ENCODE measurements at regions not wholly inside any gene's neighbourhood (a gene's known extent, or its start where the extent isn't known, plus 50 kb on each side); places are given as distances from the start of the nearest gene placed in this dataset.
"Not testable (repeated sequence)": the region's sequence is repeated elsewhere in the genome, so short reads cannot be mapped to it uniquely, and the experiment has no call there.

- H4K20me1 ChIP-seq (ENCODE audit: control insufficient read depth, insufficient read depth, low read length, poor library complexity, severe bottlenecking) = no peaks in the 10 kb centered on the region
- ChIA-PET POLR2A (no interaction called here), CTCF (no interaction called here)
- Mint-ChIP-seq H3K27me3 (no peaks in the 10 kb centered on the region), H3K4me1 (no peaks in the 10 kb centered on the region), H3K27ac (no peak overlapping the region), H3K9me3 (ENCODE audit: insufficient read depth) (no peaks in the 10 kb centered on the region), H3K4me3 (no peak overlapping the region)
- DNase-seq (no peak), ATAC-seq (ENCODE audit: low read depth) (no peak)
- TF ChIP-seq, protein P1, sequence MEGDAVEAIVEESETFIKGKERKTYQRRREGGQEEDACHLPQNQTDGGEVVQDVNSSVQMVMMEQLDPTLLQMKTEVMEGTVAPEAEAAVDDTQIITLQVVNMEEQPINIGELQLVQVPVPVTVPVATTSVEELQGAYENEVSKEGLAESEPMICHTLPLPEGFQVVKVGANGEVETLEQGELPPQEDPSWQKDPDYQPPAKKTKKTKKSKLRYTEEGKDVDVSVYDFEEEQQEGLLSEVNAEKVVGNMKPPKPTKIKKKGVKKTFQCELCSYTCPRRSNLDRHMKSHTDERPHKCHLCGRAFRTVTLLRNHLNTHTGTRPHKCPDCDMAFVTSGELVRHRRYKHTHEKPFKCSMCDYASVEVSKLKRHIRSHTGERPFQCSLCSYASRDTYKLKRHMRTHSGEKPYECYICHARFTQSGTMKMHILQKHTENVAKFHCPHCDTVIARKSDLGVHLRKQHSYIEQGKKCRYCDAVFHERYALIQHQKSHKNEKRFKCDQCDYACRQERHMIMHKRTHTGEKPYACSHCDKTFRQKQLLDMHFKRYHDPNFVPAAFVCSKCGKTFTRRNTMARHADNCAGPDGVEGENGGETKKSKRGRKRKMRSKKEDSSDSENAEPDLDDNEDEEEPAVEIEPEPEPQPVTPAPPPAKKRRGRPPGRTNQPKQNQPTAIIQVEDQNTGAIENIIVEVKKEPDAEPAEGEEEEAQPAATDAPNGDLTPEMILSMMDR (IDR thresholded peaks at IDR 0.05) = no peak
- TF ChIP-seq EZH2 (IDR thresholded peaks at IDR 0.05; ENCODE audit: borderline replicate concordance, insufficient read depth, low read depth, low read length, poor library complexity, severe bottlenecking) = no peak
- no peak overlapping the region for H3K4me3 ChIP-seq (ENCODE audit: control extremely low read depth in 1 of 5, extremely low read depth in 1 of 5, insufficient read depth in 1 of 5, low read depth in 2 of 5, low read length in 4 of 5)
- H3K9ac ChIP-seq (ENCODE audit: low read length) = no peak overlapping the region
- no CpG with 5 or more reads among the region's 1 CpG for WGBS (ENCODE audit: insufficient coverage)
- intact Hi-C loops (cut with micrococcal nuclease) = no loop called here
- no peaks in the 10 kb centered on the region for H3K36me3 ChIP-seq (replicated peaks in 1 of 2; ENCODE audit: control extremely low read depth in 1 of 2, control insufficient read depth in 1 of 2, extremely low read depth in 1 of 2, insufficient read depth in 2 of 2, low read length in 1 of 2)
- H3K27ac ChIP-seq (ENCODE audit: low read length in 2 of 2) = no peak overlapping the region
- no peaks in the 10 kb centered on the region for H3K27me3 ChIP-seq (replicated peaks in 1 of 4; ENCODE audit: control extremely low read depth in 1 of 4, control insufficient read depth in 3 of 4, insufficient read depth in 4 of 4, low read length in 3 of 4)
- H3K9me3 ChIP-seq (ENCODE audit: control extremely low read depth in 1 of 3, control insufficient read depth in 2 of 3, insufficient read depth in 1 of 3, low read length in 2 of 3) = peaks cover 0 to 3% (median 0%) of the 10 kb centered on the region in 3 donors
- H3K4me2 ChIP-seq (replicated peaks; ENCODE audit: low read depth, low read length, poor library complexity, severe bottlenecking) = no peak overlapping the region
- no peak overlapping the region for H2AFZ ChIP-seq (ENCODE audit: insufficient read depth, low read depth, low read length, poor library complexity, severe bottlenecking)
- H3K79me2 ChIP-seq (ENCODE audit: control insufficient read depth, insufficient read depth, low read length) = no peaks in the 10 kb centered on the region
- no peaks in the 10 kb centered on the region for H3K4me1 ChIP-seq (ENCODE audit: control insufficient read depth in 2 of 2, insufficient read depth in 2 of 2, low read length in 2 of 2)
Observed at GRCh38 chr11:91272089-91272488, 952.5 kb upstream of the FAT3 start.

DNA sequence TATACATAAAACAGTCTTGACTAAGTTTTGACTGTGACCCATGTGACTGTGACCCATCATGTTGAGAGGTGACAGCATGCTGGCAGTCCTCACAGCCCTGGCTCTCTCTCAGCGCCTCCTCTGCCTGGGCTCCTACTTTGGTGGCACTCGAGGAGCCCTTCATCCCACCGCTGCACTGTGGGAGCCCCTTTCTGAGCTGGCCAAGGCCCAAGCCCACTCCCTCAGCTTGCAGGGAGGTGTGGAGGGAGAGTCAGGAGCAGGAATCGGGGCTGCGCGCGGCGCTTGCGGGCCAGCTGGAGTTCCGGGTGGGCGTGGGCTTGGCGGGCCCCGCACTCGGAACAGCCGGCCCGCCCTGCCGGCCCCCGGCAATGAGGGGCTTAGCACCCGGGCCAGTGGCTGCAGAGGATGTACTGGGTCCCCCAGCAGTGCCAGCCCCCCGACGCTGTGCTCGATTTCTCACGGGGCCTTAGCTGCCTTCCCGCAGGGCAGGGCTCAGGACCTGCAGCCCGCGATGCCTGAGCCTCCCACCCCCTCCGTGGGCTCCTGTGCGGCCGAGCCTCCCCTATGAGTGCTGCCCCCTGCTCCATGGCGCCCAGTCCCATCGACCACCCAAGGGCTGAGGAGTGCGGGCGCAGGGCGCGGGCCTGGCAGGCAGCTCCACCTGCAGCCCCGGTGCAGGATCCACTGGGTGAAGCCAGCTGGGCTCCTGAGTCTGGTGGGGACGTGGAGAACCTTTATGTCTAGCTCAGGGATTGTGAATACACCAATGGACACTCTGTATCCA, 955.9 kb upstream of the FAT3 start:
- H3K27me3 Mint-ChIP-seq; CTCF ChIA-PET; H2AFZ ChIP-seq (ENCODE audit: insufficient read depth, low read depth, low read length, poor library complexity, severe bottlenecking); H3K36me3 ChIP-seq (replicated peaks in 1 of 2; ENCODE audit: control extremely low read depth in 1 of 2, control insufficient read depth in 1 of 2, extremely low read depth in 1 of 2, insufficient read depth in 2 of 2, low read length in 1 of 2); DNase-seq; H3K27ac ChIP-seq (ENCODE audit: low read length in 2 of 2); ATAC-seq (ENCODE audit: low read depth); H3K9me3 Mint-ChIP-seq (ENCODE audit: insufficient read depth); POLR2A ChIA-PET; H3K79me2 ChIP-seq (ENCODE audit: control insufficient read depth, insufficient read depth, low read length); H3K9ac ChIP-seq (ENCODE audit: low read length); H3K4me3 ChIP-seq (ENCODE audit: control extremely low read depth in 1 of 5, extremely low read depth in 1 of 5, insufficient read depth in 1 of 5, low read depth in 2 of 5, low read length in 4 of 5); H3K4me3 Mint-ChIP-seq; H3K27me3 ChIP-seq (replicated peaks in 1 of 4; ENCODE audit: control extremely low read depth in 1 of 4, control insufficient read depth in 3 of 4, insufficient read depth in 4 of 4, low read length in 3 of 4); H3K4me1 Mint-ChIP-seq; H4K20me1 ChIP-seq (ENCODE audit: control insufficient read depth, insufficient read depth, low read length, poor library complexity, severe bottlenecking); H3K4me1 ChIP-seq (ENCODE audit: control insufficient read depth in 2 of 2, insufficient read depth in 2 of 2, low read length in 2 of 2); H3K9me3 ChIP-seq (ENCODE audit: control extremely low read depth in 1 of 3, control insufficient read depth in 2 of 3, insufficient read depth in 1 of 3, low read length in 2 of 3); H3K4me2 ChIP-seq (replicated peaks; ENCODE audit: low read depth, low read length, poor library complexity, severe bottlenecking); intact Hi-C loops (cut with micrococcal nuclease); H3K27ac Mint-ChIP-seq: not testable (repeated sequence)
- WGBS (ENCODE audit: insufficient coverage) = 91% methylated on average over 36 of the region's 37 CpGs
